ENCODE measurements at regions not wholly inside any gene's neighbourhood (a gene's known extent, or its start where the extent isn't known, plus 50 kb on each side); places are given as distances from the start of the nearest gene placed in this dataset.

- ATAC-seq, result no peak
- TF ChIP-seq TCF4 (CRISPR knock-in tag; IDR thresholded peaks at IDR 0.05; ENCODE audit: borderline replicate concordance), result no peak
- TF ChIP-seq TSHZ2 (CRISPR knock-in tag; IDR thresholded peaks at IDR 0.05), result no peak
- TF ChIP-seq GLIS3 (CRISPR knock-in tag; IDR thresholded peaks at IDR 0.05), result no peak
- TF ChIP-seq TOX (CRISPR knock-in tag; IDR thresholded peaks at IDR 0.05; ENCODE audit: borderline replicate concordance), result no peak
These were observed 130.5 kb upstream of the NOX3 start for GRCh38 chr6:155586090-155586489.

GRCh38 chr6:155584006-155584405 lies 128.4 kb upstream of the NOX3 start:
- ATAC-seq, result no peak
- no peak for TF ChIP-seq POU6F1 (CRISPR knock-in tag; IDR thresholded peaks at IDR 0.05; ENCODE audit: borderline replicate concordance, low read depth)
- no peak for TF ChIP-seq OSR1 (CRISPR knock-in tag; IDR thresholded peaks at IDR 0.05)
- TF ChIP-seq RARB (CRISPR knock-in tag; IDR thresholded peaks at IDR 0.05), result no peak
- TF ChIP-seq TCF4 (CRISPR knock-in tag; IDR thresholded peaks at IDR 0.05; ENCODE audit: borderline replicate concordance), result no peak
- TF ChIP-seq BACH2 (CRISPR knock-in tag; IDR thresholded peaks at IDR 0.05; ENCODE audit: borderline replicate concordance), result no peak
- TF ChIP-seq ESRRG (CRISPR knock-in tag; IDR thresholded peaks at IDR 0.05), result no peak
- TF ChIP-seq ARNTL (CRISPR knock-in tag; IDR thresholded peaks at IDR 0.05; ENCODE audit: borderline replicate concordance, low read depth), result no peak
- TF ChIP-seq GLIS3 (CRISPR knock-in tag; IDR thresholded peaks at IDR 0.05), result no peak
- TF ChIP-seq CSDC2 (CRISPR knock-in tag; IDR thresholded peaks at IDR 0.05), result no peak

- no peak for ATAC-seq
- TF ChIP-seq PPARA (CRISPR knock-in tag; IDR thresholded peaks at IDR 0.05; ENCODE audit: borderline replicate concordance), result no peak
- TF ChIP-seq CREB5 (CRISPR knock-in tag; IDR thresholded peaks at IDR 0.05; ENCODE audit: low read depth), result no peak
- TF ChIP-seq ZNF8 (CRISPR knock-in tag; IDR thresholded peaks at IDR 0.05), result no peak
- TF ChIP-seq ZNF70 (CRISPR knock-in tag; IDR thresholded peaks at IDR 0.05), result no peak
- no peak for TF ChIP-seq RARB (CRISPR knock-in tag; IDR thresholded peaks at IDR 0.05)
- no peak for TF ChIP-seq ZFP30 (CRISPR knock-in tag; IDR thresholded peaks at IDR 0.05)
- no peak for TF ChIP-seq TOX (CRISPR knock-in tag; IDR thresholded peaks at IDR 0.05; ENCODE audit: borderline replicate concordance)
- TF ChIP-seq OSR1 (CRISPR knock-in tag; IDR thresholded peaks at IDR 0.05), result no peak
- no peak for TF ChIP-seq CSRNP3 (CRISPR knock-in tag; IDR thresholded peaks at IDR 0.05)
- TF ChIP-seq ZC3H10 (CRISPR knock-in tag; IDR thresholded peaks at IDR 0.05), result no peak
- no peak for TF ChIP-seq ARNTL (CRISPR knock-in tag; IDR thresholded peaks at IDR 0.05; ENCODE audit: borderline replicate concordance, low read depth)
- TF ChIP-seq ZNF565 (CRISPR knock-in tag; conservative IDR thresholded peaks at IDR 0.05; ENCODE audit: low read depth), result no peak
These were observed 126.7 kb upstream of the NOX3 start for GRCh38 chr6:155582016-155582991.

GRCh38 chr6:155580904-155581303 lies 125.3 kb upstream of the NOX3 start:
- ATAC-seq, result no peak
- no peak for TF ChIP-seq OSR1 (CRISPR knock-in tag; IDR thresholded peaks at IDR 0.05)
- no peak for TF ChIP-seq ZNF565 (CRISPR knock-in tag; conservative IDR thresholded peaks at IDR 0.05; ENCODE audit: low read depth)
